CD14-positive monocyte (primary cell): ENCODE measurements at regions not wholly inside any gene's neighbourhood (a gene's known extent, or its start where the extent isn't known, plus 50 kb on each side); places are given as distances from the start of the nearest gene placed in this dataset.

ENCODE experiments used
- DNase-seq, 3 donors: peaks; one replicate each; pipeline ENCODE4 v3.0.0-alpha.2; 2011 to 2022
- H2AFZ ChIP-seq: 2 replicates; pipeline ENCODE4 v1.6.0; 2012; ENCODE audit warnings: mild to moderate bottlenecking, low read depth, low read length, inconsistent platforms; ENCODE audit not compliant: insufficient read depth, poor library complexity, severe bottlenecking
- H3K27ac ChIP-seq, 2 donors: 1 replicate in 1 of 2; 2 replicates in 1 of 2; pipeline ENCODE4 v1.5.1; 2012 to 2013; ENCODE audit warnings: low read length in 2 of 2, control low read depth in 1 of 2, inconsistent platforms in 1 of 2, low read depth in 1 of 2, mild to moderate bottlenecking in 1 of 2
- H3K27me3 ChIP-seq, 2 donors: one replicate each; pipeline versions ENCODE4 v1.6.0 to v1.6.1; 2011 to 2013; ENCODE audit warnings: low read length in 2 of 2; ENCODE audit not compliant: control insufficient read depth in 2 of 2, insufficient read depth in 2 of 2
- H3K36me3 ChIP-seq, 2 donors: replicated peaks in 1 of 2; 1 replicate in 1 of 2; 2 replicates in 1 of 2; pipeline versions ENCODE4 v1.5.1 to v1.6.1; 2012 to 2013; ENCODE audit warnings: low read length in 2 of 2, control low read depth in 1 of 2, inconsistent platforms in 1 of 2, mild to moderate bottlenecking in 1 of 2; ENCODE audit not compliant: insufficient read depth in 2 of 2, control insufficient read depth in 1 of 2
- H3K4me1 ChIP-seq, 2 donors: 1 replicate in 1 of 2; 2 replicates in 1 of 2; pipeline versions ENCODE4 v1.5.1 to v1.6.1; 2012 to 2013; ENCODE audit warnings: low read length in 2 of 2, control low read depth in 1 of 2, inconsistent platforms in 1 of 2, mild to moderate bottlenecking in 1 of 2, moderate library complexity in 1 of 2; ENCODE audit not compliant: insufficient read depth in 2 of 2, control insufficient read depth in 1 of 2
- H3K4me2 ChIP-seq: replicated peaks from 2 replicates; pipeline ENCODE3; 2012; ENCODE audit warnings: low read length, moderate library complexity, mild to moderate bottlenecking; ENCODE audit not compliant: poor library complexity, severe bottlenecking; ENCODE audit errors: extremely low read depth
- H3K4me3 ChIP-seq, 3 experiments: fragments of 200-600 bp in 1 of 3; sonication (generic) in 1 of 3; replicated peaks in 1 of 3; 1 replicate in 2 of 3; 2 replicates in 1 of 3; pipeline ENCODE4 v1.5.1; 2011 to 2013; ENCODE audit warnings: low read length in 3 of 3, mild to moderate bottlenecking in 3 of 3, control low read depth in 2 of 3, low read depth in 2 of 3, inconsistent platforms in 1 of 3, moderate library complexity in 1 of 3
- H3K79me2 ChIP-seq: 2 replicates; pipeline ENCODE4 v1.6.0; 2012; ENCODE audit warnings: mild to moderate bottlenecking, control low read depth, inconsistent platforms, low read length, moderate library complexity; ENCODE audit not compliant: insufficient read depth
- H3K9ac ChIP-seq: 2 replicates; pipeline ENCODE4 v1.6.0; 2017; ENCODE audit warnings: low read length, mild to moderate bottlenecking; ENCODE audit not compliant: insufficient read depth, poor library complexity, severe bottlenecking
- H3K9me3 ChIP-seq, 2 donors: replicated peaks in 1 of 2; 1 replicate in 1 of 2; 2 replicates in 1 of 2; pipeline versions ENCODE4 v1.5.1 to v1.6.1; 2012 to 2013; ENCODE audit warnings: low read length in 2 of 2, control low read depth in 1 of 2; ENCODE audit not compliant: control insufficient read depth in 1 of 2, insufficient read depth in 1 of 2
- H4K20me1 ChIP-seq: 2 replicates; pipeline ENCODE4 v1.6.0; 2012; ENCODE audit warnings: mild to moderate bottlenecking, low read length, control low read depth, moderate library complexity; ENCODE audit not compliant: insufficient read depth
- H3K27ac Mint-ChIP-seq, 7 donors: one replicate each; pipeline ENCODE4 v1.8.0; 2020; ENCODE audit warnings: mild to moderate bottlenecking in 7 of 7, mixed read lengths in 7 of 7, moderate library complexity in 6 of 7, inconsistent platforms in 2 of 7
- H3K27me3 Mint-ChIP-seq, 3 donors: one replicate each; pipeline ENCODE4 v1.8.0; 2021 to 2022; ENCODE audit warnings: low read depth in 3 of 3, mild to moderate bottlenecking in 3 of 3, mixed read lengths in 3 of 3, moderate library complexity in 3 of 3, inconsistent platforms in 1 of 3
- H3K36me3 Mint-ChIP-seq, 2 donors: one replicate each; pipeline ENCODE4 v1.8.0; 2020; ENCODE audit warnings: mixed read lengths in 2 of 2, inconsistent platforms in 1 of 2, mild to moderate bottlenecking in 1 of 2
- H3K4me1 Mint-ChIP-seq: one replicate; pipeline ENCODE4 v1.8.0; 2020; ENCODE audit warnings: mild to moderate bottlenecking, mixed read lengths
- H3K4me3 Mint-ChIP-seq, 2 donors: one replicate each; pipeline ENCODE4 v1.8.0; 2020; ENCODE audit warnings: mild to moderate bottlenecking in 2 of 2, mixed read lengths in 2 of 2, moderate library complexity in 1 of 2
- H3K9me3 Mint-ChIP-seq, 7 donors: one replicate each; pipeline ENCODE4 v1.8.0; 2020 to 2022; ENCODE audit warnings: mixed read lengths in 7 of 7, mild to moderate bottlenecking in 6 of 7, moderate library complexity in 6 of 7, inconsistent platforms in 2 of 7
- WGBS: methylation state at CpG from one replicate; pipeline ENCODE4 v1.1.5; 2013; ENCODE audit warnings: missing lambda C conversion rate; ENCODE audit not compliant: insufficient coverage; 5-methylcytosine and 5-hydroxymethylcytosine counted together
- intact Hi-C, 2 donors: fragments of 100-400 bp; cut with micrococcal nuclease; formaldehyde crosslinking; loops; one replicate each; pipeline versions ENCODE4 v1.15.0 to v1.15.1; 2023
- TF ChIP-seq, protein P1 (sequence below): fragments of 200-600 bp; IDR thresholded peaks from one replicate; pipeline ENCODE4 v1.8.0; 2022; ENCODE audit warnings: antibody characterized with exemption, mild to moderate bottlenecking

DNA sequence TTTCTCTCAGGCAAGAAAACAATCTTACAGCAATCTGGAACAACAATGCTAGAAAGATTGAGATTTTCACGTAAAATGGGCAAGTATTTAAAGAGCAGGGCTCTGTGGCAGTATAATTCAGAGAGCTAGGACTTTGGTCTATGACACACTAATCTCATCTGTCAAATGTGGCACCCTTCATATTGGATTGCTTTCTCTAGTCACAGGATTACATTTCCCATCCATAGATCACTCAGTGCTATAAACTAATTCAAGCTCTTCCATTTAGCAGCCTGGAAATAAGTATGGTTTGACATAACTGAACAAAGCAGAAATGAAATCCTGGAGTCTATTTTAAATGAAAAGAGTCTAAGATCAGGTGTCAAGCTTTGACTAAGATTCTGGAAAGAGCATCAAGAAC lies 263.1 kb upstream of the TMPRSS15 start:
- Histone ChIP-seq H3K27ac (no peak overlapping the region), H3K9ac (no peak overlapping the region), H3K27me3 (no peaks in the 10 kb centered on the region), H3K4me2 (no peak overlapping the region), H2AFZ (no peak overlapping the region), H3K36me3 (no peaks in the 10 kb centered on the region), H3K4me1 (no peaks in the 10 kb centered on the region), H3K9me3 (peaks cover 0 to 4% of the 10 kb centered on the region in 2 donors), H3K4me3 (no peak overlapping the region), H3K79me2 (no peaks in the 10 kb centered on the region), H4K20me1 (no peaks in the 10 kb centered on the region)
- H3K4me3 Mint-ChIP-seq: no peak overlapping the region
- H3K27me3 Mint-ChIP-seq: no peaks in the 10 kb centered on the region
- no peak for DNase-seq
- no CpG with 5 or more reads among the region's 1 CpG for WGBS
- no peak overlapping the region for H3K27ac Mint-ChIP-seq
- TF ChIP-seq, protein P1, sequence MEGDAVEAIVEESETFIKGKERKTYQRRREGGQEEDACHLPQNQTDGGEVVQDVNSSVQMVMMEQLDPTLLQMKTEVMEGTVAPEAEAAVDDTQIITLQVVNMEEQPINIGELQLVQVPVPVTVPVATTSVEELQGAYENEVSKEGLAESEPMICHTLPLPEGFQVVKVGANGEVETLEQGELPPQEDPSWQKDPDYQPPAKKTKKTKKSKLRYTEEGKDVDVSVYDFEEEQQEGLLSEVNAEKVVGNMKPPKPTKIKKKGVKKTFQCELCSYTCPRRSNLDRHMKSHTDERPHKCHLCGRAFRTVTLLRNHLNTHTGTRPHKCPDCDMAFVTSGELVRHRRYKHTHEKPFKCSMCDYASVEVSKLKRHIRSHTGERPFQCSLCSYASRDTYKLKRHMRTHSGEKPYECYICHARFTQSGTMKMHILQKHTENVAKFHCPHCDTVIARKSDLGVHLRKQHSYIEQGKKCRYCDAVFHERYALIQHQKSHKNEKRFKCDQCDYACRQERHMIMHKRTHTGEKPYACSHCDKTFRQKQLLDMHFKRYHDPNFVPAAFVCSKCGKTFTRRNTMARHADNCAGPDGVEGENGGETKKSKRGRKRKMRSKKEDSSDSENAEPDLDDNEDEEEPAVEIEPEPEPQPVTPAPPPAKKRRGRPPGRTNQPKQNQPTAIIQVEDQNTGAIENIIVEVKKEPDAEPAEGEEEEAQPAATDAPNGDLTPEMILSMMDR: no peak
- H3K36me3 Mint-ChIP-seq: no peaks in the 10 kb centered on the region
- intact Hi-C loops: no loop called here
- no peaks in the 10 kb centered on the region for H3K4me1 Mint-ChIP-seq
- H3K9me3 Mint-ChIP-seq: peaks cover 3 to 14% (median 8%) of the 10 kb centered on the region in 7 donors

DNA sequence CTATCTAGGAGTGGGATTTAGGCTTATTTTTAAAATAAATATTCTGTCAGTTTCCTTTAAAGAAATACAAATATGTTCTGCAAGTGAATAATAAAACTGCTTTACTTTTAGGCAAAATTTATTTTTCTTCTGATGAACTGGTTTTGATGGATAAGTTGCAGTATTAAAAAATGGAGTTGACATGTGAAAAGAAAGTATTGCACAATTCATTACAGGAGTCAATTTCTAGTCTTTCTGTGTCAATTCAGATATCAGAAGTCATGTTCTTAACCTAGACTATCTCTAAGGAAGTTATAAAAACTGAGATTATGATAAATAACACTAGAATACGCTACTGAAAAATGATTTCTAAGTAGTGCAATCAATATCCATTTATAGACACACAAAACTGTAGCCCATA lies 270.2 kb upstream of the TMPRSS15 start:
- H3K4me2 ChIP-seq: no peak overlapping the region
- TF ChIP-seq, protein P1: no peak
- H3K4me3 ChIP-seq: no peak overlapping the region
- no peaks in the 10 kb centered on the region for H3K4me1 Mint-ChIP-seq
- no peaks in the 10 kb centered on the region for H3K36me3 ChIP-seq
- H3K27me3 ChIP-seq: no peaks in the 10 kb centered on the region
- no peak overlapping the region for H2AFZ ChIP-seq
- H3K27ac ChIP-seq: no peak overlapping the region
- no peaks in the 10 kb centered on the region for H4K20me1 ChIP-seq
- no peaks in the 10 kb centered on the region for H3K79me2 ChIP-seq
- no peaks in the 10 kb centered on the region for H3K36me3 Mint-ChIP-seq
- no peak for DNase-seq
- peaks cover 2 to 6% (median 3%) of the 10 kb centered on the region in 7 donors for H3K9me3 Mint-ChIP-seq
- H3K9me3 ChIP-seq: no peaks in the 10 kb centered on the region
- no peak overlapping the region for H3K9ac ChIP-seq
- no peaks in the 10 kb centered on the region for H3K27me3 Mint-ChIP-seq
- H3K4me1 ChIP-seq: no peaks in the 10 kb centered on the region
- no peak overlapping the region for H3K27ac Mint-ChIP-seq
- intact Hi-C loops: no loop called here
- WGBS: no CpG with 5 or more reads among the region's 1 CpG
- no peak overlapping the region for H3K4me3 Mint-ChIP-seq
